ENCODE measurements at regions not wholly inside any gene's neighbourhood (a gene's known extent, or its start where the extent isn't known, plus 50 kb on each side); places are given as distances from the start of the nearest gene placed in this dataset.

DNA sequence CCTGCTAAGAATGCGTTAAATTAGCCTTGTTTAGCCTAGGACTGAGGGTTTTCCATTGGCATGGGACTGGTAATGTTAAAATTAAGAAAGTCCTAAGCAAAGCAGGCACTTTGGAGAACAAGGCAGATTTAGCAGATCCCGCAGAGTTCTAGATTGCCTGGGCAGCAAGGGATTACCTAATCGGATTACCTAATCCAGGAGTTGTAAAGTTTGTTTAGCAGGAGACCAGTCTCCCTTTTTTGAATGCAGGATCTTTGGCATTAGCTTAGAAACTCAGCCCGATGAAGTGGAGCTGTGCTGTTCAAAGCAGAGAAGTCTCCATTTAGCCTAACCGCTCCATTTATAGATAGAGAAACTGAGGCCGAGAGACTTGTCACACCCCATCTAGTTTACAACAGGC is 206.0 kb downstream of the DMRT2 start:
- TF ChIP-seq, protein P1, sequence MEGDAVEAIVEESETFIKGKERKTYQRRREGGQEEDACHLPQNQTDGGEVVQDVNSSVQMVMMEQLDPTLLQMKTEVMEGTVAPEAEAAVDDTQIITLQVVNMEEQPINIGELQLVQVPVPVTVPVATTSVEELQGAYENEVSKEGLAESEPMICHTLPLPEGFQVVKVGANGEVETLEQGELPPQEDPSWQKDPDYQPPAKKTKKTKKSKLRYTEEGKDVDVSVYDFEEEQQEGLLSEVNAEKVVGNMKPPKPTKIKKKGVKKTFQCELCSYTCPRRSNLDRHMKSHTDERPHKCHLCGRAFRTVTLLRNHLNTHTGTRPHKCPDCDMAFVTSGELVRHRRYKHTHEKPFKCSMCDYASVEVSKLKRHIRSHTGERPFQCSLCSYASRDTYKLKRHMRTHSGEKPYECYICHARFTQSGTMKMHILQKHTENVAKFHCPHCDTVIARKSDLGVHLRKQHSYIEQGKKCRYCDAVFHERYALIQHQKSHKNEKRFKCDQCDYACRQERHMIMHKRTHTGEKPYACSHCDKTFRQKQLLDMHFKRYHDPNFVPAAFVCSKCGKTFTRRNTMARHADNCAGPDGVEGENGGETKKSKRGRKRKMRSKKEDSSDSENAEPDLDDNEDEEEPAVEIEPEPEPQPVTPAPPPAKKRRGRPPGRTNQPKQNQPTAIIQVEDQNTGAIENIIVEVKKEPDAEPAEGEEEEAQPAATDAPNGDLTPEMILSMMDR (IDR thresholded peaks at IDR 0.05) = no peak
- TF ChIP-seq RCOR1 (IDR thresholded peaks at IDR 0.05; ENCODE audit: low read length) (no peak), RFX5 (IDR thresholded peaks at IDR 0.05; ENCODE audit: low read length) (no peak), RAD21 (IDR thresholded peaks at IDR 0.05; ENCODE audit: low read length) (no peak), GABPA (IDR thresholded peaks at IDR 0.05; ENCODE audit: low read depth) (no peak), NFIC (IDR thresholded peaks at IDR 0.05; ENCODE audit: borderline replicate concordance) (no peak), POLR2AphosphoS5 (IDR thresholded peaks at IDR 0.05; ENCODE audit: low read depth, low read length) (no peak), MAX (IDR thresholded peaks at IDR 0.05; ENCODE audit: low read depth) (no peak), YY1 (IDR thresholded peaks at IDR 0.05; ENCODE audit: low read depth) (no peak), ZBTB33 (IDR thresholded peaks at IDR 0.05; ENCODE audit: borderline replicate concordance, low read depth) (no peak), MEF2A (IDR thresholded peaks at IDR 0.05; ENCODE audit: borderline replicate concordance, low read depth) (no peak), TAF1 (IDR thresholded peaks at IDR 0.05; ENCODE audit: borderline replicate concordance, low read depth, low read length) (no peak), EP300 (IDR thresholded peaks at IDR 0.05; ENCODE audit: borderline replicate concordance in 1 of 2, low read depth in 1 of 2, low read length in 1 of 2) (no peak)
- TF ChIP-seq, protein P2, sequence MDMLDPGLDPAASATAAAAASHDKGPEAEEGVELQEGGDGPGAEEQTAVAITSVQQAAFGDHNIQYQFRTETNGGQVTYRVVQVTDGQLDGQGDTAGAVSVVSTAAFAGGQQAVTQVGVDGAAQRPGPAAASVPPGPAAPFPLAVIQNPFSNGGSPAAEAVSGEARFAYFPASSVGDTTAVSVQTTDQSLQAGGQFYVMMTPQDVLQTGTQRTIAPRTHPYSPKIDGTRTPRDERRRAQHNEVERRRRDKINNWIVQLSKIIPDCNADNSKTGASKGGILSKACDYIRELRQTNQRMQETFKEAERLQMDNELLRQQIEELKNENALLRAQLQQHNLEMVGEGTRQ (IDR thresholded peaks at IDR 0.05; ENCODE audit: borderline replicate concordance, low read depth, low read length) = no peak
